AG04450 (cell line): ENCODE measurements at regions not wholly inside any gene's neighbourhood (a gene's known extent, or its start where the extent isn't known, plus 50 kb on each side); places are given as distances from the start of the nearest gene placed in this dataset.

Source experiments
- CTCF ChIA-PET: fragments of 300-600, 350-600 bp; formaldehyde crosslinking; extraction: SDS; loops from one replicate; lab custom pipeline; 2022; ENCODE audit warnings: antibody characterized with exemption, inconsistent platforms; lab: Charles Lee
- POLR2A ChIA-PET: fragments of 350-600 bp; formaldehyde crosslinking; extraction: SDS; loops from one replicate; lab custom pipeline; 2021; ENCODE audit warnings: antibody characterized with exemption, inconsistent platforms; lab: Yijun Ruan, JAX
- DNase-seq: peaks from one replicate; pipeline ENCODE4 v3.0.0-alpha.2; 2011; ENCODE audit warnings: low read depth, low spot score
- H3K27ac ChIP-seq: one replicate; pipeline ENCODE4 v1.5.1; 2012; ENCODE audit warnings: low read depth, low read length, control low read depth
- H3K27me3 ChIP-seq: one replicate; pipeline ENCODE4 v1.6.0; 2012; ENCODE audit warnings: low read length; ENCODE audit not compliant: control insufficient read depth, insufficient read depth
- H3K4me3 ChIP-seq: 2 replicates; pipeline ENCODE4 v1.5.1; 2011; ENCODE audit warnings: mild to moderate bottlenecking, low read depth, low read length, control low read depth
- H3K9me3 ChIP-seq: 2 replicates; pipeline ENCODE4 v1.5.1; 2012; ENCODE audit warnings: low read length; ENCODE audit not compliant: control insufficient read depth, insufficient read depth
- TF ChIP-seq, protein P1 (sequence below): IDR thresholded peaks from 2 replicates; pipeline ENCODE4 v1.5.1; 2011; ENCODE audit warnings: low read depth, low read length, control low read depth, inconsistent platforms

DNA sequence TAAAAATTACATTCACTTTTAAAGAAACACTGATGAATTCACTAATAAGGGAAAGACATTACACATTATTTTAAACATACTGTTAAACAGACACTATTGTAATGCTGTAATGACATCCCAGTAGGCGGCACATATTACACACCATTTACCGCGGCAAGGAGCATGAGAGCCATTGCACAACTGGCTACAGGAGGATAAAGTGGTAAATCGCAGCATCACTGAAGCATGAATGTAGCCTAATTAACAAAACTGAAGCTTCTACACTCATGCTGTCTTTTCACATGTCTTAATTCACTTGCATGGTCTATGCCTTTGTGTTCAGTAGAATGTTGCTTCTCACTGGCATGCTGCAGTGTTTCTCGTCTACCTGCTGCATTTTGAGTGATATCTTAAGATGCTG, 1046.0 kb downstream of the MRPL39 start:
- POLR2A ChIA-PET: no interaction called here
- DNase-seq: no peak
- Histone ChIP-seq H3K27ac (no peak overlapping the region), H3K27me3 (no peaks in the 10 kb centered on the region), H3K4me3 (no peak overlapping the region), H3K9me3 (no peaks in the 10 kb centered on the region)
- CTCF ChIA-PET: no interaction called here
- TF ChIP-seq, protein P1, sequence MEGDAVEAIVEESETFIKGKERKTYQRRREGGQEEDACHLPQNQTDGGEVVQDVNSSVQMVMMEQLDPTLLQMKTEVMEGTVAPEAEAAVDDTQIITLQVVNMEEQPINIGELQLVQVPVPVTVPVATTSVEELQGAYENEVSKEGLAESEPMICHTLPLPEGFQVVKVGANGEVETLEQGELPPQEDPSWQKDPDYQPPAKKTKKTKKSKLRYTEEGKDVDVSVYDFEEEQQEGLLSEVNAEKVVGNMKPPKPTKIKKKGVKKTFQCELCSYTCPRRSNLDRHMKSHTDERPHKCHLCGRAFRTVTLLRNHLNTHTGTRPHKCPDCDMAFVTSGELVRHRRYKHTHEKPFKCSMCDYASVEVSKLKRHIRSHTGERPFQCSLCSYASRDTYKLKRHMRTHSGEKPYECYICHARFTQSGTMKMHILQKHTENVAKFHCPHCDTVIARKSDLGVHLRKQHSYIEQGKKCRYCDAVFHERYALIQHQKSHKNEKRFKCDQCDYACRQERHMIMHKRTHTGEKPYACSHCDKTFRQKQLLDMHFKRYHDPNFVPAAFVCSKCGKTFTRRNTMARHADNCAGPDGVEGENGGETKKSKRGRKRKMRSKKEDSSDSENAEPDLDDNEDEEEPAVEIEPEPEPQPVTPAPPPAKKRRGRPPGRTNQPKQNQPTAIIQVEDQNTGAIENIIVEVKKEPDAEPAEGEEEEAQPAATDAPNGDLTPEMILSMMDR: no peak

DNA sequence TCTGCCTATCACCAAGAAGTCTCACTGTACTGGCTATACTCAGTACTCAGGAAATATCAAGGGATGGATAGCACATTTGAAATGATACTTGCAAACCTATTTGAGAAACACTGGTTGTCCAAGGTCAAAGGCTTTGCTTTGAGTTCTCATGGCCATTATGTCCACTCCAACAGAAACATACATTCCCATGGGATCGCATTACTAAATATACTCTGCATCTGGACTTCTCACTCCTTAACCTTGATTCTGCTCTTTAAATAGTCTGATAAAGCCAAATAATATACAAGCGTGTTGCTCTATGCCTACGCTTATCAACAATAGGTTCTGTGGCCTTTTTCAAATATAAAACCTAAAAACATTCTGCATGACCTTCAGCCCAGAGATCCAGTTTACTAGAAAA, 1054.8 kb downstream of the MRPL39 start:
- POLR2A ChIA-PET: no interaction called here
- CTCF ChIA-PET: no interaction called here
- Histone ChIP-seq H3K27ac (no peak overlapping the region), H3K4me3 (no peak overlapping the region), H3K9me3 (no peaks in the 10 kb centered on the region), H3K27me3 (no peaks in the 10 kb centered on the region)
- TF ChIP-seq, protein P1: no peak
- no peak for DNase-seq

DNA sequence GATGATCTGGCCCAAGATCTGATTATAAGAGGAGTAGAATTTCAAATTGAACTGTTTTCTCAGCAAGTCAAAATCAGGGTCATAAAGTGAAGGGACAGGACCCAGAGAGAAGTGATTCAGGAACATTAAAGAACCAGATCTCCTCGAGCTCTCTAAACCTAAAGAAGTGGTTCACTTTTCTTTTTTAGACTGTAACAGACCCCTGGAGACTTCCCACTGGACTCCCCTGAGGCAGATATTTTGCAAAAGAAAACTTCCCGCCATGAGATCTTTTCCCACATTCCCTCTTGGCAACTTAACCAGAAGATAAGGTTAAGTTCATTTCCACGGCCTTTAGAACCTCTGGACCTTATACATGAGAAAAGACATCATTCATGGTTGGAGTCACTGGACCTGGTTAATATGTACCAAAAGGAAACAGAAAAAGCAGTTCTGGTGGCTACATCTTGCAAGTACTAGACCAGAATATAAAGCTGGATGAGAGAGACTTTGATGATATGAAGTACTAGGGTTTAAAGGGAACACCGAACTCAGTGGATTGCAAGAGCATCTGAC, 1061.4 kb downstream of the MRPL39 start:
- TF ChIP-seq, protein P1: no peak
- ChIA-PET POLR2A (no interaction called here), CTCF (no interaction called here)
- no peaks in the 10 kb centered on the region for H3K9me3 ChIP-seq
- no peak overlapping the region for H3K27ac ChIP-seq
- H3K27me3 ChIP-seq: no peaks in the 10 kb centered on the region
- no peak overlapping the region for H3K4me3 ChIP-seq
- no peak for DNase-seq

DNA sequence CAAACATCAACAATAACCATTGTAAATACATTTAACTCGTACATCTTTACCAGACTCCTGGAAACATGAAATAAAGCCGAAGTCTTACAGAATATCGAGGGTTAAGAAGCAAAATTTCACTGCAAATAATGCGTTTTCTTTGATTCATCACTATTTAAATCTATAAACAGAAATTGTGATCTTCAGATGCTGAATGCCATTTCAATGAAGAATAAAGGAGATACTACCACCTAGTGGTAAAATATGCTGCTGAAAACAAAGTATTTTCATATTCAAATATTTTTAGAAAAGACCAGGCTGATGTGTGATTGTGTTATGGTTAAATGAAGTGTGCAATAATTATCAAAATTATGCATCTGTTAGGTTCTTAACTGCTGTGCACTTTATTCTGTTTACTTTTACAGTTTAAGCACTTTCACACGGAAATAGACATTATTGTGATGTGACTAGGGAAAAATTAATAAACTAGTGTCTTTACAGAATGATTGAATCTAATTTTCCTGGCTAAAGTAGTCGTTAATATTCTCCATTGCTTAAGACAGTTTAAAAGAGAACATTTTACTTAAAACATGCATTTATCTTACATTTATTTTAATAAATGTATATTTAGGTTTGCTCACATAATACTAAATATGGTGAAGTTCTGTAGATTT, 1093.1 kb downstream of the MRPL39 start:
- ChIA-PET CTCF (interaction anchor here (0.5 to 3.1 kb wide), 6 partner anchors 577 to 1925 kb away, joined by 3 to 20 read pairs (median 5); no protein-coding TSS in a partner anchor), POLR2A (no interaction called here)
- H3K4me3 ChIP-seq: no peak overlapping the region
- H3K27me3 ChIP-seq: no peaks in the 10 kb centered on the region
- TF ChIP-seq, protein P1: peak; percentile 69
- no peaks in the 10 kb centered on the region for H3K9me3 ChIP-seq
- no peak for DNase-seq
- no peak overlapping the region for H3K27ac ChIP-seq

DNA sequence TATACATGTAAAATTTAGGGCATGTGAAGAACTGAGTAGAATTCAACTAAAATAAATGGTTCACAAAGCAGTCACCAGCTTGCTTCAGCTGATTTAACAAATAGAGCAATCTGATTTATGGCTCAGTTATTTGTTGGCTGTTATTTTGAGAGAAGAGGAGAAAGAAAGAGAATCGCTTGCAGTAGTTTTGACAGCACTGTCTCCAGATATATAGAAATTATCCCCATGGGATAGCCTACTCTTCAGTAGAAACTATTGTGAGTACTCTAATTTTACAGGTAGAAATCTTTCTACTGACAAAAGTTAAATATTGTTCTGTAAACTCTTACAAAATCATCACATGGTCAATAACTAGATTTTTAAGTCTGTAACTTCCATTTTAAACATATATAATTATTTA, 1098.2 kb downstream of the MRPL39 start:
- no peak overlapping the region for H3K27ac ChIP-seq
- POLR2A ChIA-PET: no interaction called here
- H3K4me3 ChIP-seq: no peak overlapping the region
- DNase-seq: no peak
- no peaks in the 10 kb centered on the region for H3K27me3 ChIP-seq
- TF ChIP-seq, protein P1: no peak
- no peaks in the 10 kb centered on the region; the same call in 1 of the 2 replicates for H3K9me3 ChIP-seq
- CTCF ChIA-PET: no interaction called here
